Skeletal muscle satellite cell (primary cell): ENCODE measurements at regions not wholly inside any gene's neighbourhood (a gene's known extent, or its start where the extent isn't known, plus 50 kb on each side); places are given as distances from the start of the nearest gene placed in this dataset.

ENCODE experiments used
- H3K27me3 ChIP-seq: 2 replicates; pipeline ENCODE4 v1.7.0; 2013; ENCODE audit warnings: low read length; ENCODE audit not compliant: control insufficient read depth, insufficient read depth
- H3K36me3 ChIP-seq: 2 replicates; pipeline ENCODE4 v1.7.0; 2013; ENCODE audit warnings: mild to moderate bottlenecking, control low read depth, low read length; ENCODE audit not compliant: insufficient read depth
- H3K4me1 ChIP-seq: 2 replicates; pipeline ENCODE4 v1.7.0; 2013; ENCODE audit warnings: low read length; ENCODE audit not compliant: control insufficient read depth, insufficient read depth
- H3K4me2 ChIP-seq: 2 replicates; pipeline ENCODE4 v1.7.0; 2013; ENCODE audit warnings: mild to moderate bottlenecking, low read length
- H3K4me3 ChIP-seq: 2 replicates; pipeline ENCODE4 v1.7.0; 2013; ENCODE audit warnings: low read length
- H3K9ac ChIP-seq: 2 replicates; pipeline ENCODE4 v1.7.0; 2013; ENCODE audit warnings: mild to moderate bottlenecking, low read depth, low read length, moderate library complexity
- H3K9me3 ChIP-seq: replicated peaks from 2 replicates; pipeline ENCODE4 v1.7.0; 2013; ENCODE audit warnings: mild to moderate bottlenecking, control low read depth, low read length

DNA sequence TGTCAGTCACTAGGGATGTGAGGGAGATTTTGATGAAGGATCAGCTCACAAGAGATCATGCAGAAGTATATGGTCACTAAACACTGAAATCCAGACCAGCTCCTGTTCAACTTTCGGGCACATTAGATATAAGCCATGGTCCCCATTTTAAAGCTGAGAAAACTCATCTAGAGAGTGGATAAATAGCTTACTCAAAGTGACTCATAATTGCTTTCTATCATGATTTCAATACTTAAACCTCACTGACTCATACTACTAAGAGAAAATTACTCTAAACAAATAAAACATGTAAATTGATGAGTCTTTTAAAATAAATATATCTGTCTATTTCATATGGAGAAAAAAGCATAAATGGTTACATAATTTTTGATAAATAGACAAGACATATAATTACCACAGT, 567.7 kb downstream of the TLR4 start:
- H3K27me3 ChIP-seq = peaks cover 7% of the 10 kb centered on the region
- peaks cover 9% of the 10 kb centered on the region for H3K4me1 ChIP-seq
- no peak overlapping the region for H3K9ac ChIP-seq
- peak overlapping the region; percentile 25 for H3K4me2 ChIP-seq
- H3K36me3 ChIP-seq = no peaks in the 10 kb centered on the region
- no peak overlapping the region for H3K4me3 ChIP-seq
- no peaks in the 10 kb centered on the region for H3K9me3 ChIP-seq

DNA sequence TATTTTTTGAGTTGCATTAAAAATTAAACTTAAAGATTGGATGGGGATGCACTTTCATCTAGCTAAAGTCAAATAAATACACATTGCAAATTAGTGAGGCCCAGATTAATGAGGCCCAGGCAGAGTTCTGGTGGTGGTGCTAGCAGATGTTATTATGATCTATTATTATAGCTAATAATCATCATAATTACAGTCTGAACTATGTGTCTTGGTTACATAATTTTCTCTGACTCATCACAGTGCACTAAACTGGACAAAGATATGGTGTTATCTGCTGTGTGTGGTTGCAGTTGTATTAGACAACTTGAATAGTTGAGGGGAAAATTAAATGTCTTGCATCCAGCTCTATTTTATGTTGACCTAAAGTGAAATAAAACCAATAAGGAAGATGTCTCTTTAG, 568.8 kb downstream of the TLR4 start:
- Histone ChIP-seq H3K9me3 (no peaks in the 10 kb centered on the region), H3K9ac (no peak overlapping the region), H3K4me3 (no peak overlapping the region), H3K36me3 (no peaks in the 10 kb centered on the region), H3K4me1 (peaks cover 9% of the 10 kb centered on the region), H3K4me2 (no peak overlapping the region), H3K27me3 (peaks cover 7% of the 10 kb centered on the region)

DNA sequence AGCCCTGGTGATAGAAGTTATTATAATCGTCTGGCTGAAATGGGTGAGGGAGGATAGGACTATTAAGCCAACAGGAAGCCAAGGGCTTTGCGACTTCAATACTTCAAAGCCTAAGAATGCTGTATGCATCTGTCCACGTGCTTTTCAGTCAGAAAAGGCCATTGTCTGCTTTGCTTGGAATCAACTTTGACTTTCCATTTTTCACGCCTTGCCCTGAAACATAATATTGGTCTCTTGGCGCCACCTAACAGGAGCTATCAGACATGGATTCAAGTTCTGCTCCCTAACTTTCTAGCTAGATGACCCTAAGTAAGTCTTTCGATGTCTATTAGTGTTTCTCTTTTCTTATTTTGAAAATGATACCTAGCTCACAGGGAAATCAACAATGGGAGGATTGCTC, 572.6 kb downstream of the TLR4 start:
- H3K4me1 ChIP-seq = peaks cover 1% of the 10 kb centered on the region
- no peak overlapping the region for H3K9ac ChIP-seq
- no peaks in the 10 kb centered on the region for H3K27me3 ChIP-seq
- H3K9me3 ChIP-seq = no peaks in the 10 kb centered on the region
- H3K36me3 ChIP-seq = no peaks in the 10 kb centered on the region
- H3K4me3 ChIP-seq = no peak overlapping the region
- H3K4me2 ChIP-seq = no peak overlapping the region

DNA sequence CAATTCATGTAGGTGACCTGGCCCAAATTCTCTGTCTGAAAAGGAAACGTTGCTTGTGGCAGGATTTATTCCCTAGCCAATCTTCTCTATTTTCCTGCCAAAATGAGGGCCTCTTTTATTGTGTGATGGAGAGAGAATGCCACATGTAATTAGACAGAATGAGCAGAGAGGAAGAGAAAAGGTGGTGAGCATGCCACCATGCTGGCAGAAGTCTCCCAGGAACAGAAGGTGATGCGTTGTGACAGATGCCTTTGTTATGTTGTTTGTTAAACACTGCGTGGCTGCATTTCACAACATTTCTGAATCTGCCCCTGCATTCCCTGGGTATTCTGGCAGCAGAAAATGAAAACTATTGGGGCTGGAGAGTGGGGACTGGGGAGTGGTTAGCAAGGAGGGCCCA, 577.6 kb downstream of the TLR4 start:
- no peak overlapping the region for H3K4me3 ChIP-seq
- H3K4me2 ChIP-seq = no peak overlapping the region
- no peaks in the 10 kb centered on the region for H3K27me3 ChIP-seq
- no peaks in the 10 kb centered on the region for H3K36me3 ChIP-seq
- no peaks in the 10 kb centered on the region for H3K9me3 ChIP-seq
- no peaks in the 10 kb centered on the region for H3K4me1 ChIP-seq
- no peak overlapping the region for H3K9ac ChIP-seq

DNA sequence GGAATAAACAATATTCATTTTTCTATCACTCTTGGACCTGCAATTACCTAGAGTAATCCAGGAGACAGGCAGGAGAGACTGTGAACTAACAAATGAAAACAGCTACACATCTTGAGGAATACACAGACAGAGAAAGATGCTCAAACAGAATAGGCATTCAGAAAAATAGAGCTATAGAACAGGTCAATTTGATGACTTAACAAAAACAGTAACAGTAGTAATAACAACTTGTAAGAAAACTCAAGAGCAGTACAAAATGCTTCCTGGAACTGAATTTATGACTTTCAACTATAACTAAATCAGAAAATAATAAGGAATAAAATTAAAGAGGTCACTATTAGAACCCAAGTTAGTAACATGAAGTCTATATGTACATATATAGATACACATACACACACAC, 579.3 kb downstream of the TLR4 start:
- H3K27me3 ChIP-seq = no peaks in the 10 kb centered on the region
- H3K36me3 ChIP-seq = no peaks in the 10 kb centered on the region
- no peaks in the 10 kb centered on the region for H3K9me3 ChIP-seq
- no peak overlapping the region for H3K9ac ChIP-seq
- H3K4me1 ChIP-seq = no peaks in the 10 kb centered on the region
- no peak overlapping the region for H3K4me3 ChIP-seq
- H3K4me2 ChIP-seq = no peak overlapping the region

DNA sequence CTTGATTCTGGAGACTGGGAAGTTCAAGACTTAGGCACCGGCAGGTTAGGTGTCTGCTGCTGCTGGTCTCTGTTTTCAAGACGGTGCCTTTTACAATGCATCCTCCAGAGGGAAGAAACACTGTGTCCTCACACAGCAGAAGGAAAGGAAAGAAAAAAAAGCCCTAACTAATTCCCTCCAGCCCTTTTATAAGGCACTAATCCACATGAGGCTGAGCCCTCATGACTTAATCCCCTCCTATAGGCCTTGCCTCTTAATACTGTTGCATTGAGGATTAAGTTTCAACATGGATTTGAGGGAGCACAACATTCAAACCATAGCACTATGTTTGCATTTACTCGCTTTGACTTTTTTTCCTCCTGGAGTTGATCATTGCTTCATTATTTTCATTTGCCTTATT, 585.9 kb downstream of the TLR4 start:
- H3K36me3 ChIP-seq = no peaks in the 10 kb centered on the region
- no peak overlapping the region for H3K4me3 ChIP-seq
- H3K4me1 ChIP-seq = no peaks in the 10 kb centered on the region
- no peak overlapping the region for H3K4me2 ChIP-seq
- H3K9ac ChIP-seq = no peak overlapping the region
- no peaks in the 10 kb centered on the region for H3K27me3 ChIP-seq
- H3K9me3 ChIP-seq = no peaks in the 10 kb centered on the region

DNA sequence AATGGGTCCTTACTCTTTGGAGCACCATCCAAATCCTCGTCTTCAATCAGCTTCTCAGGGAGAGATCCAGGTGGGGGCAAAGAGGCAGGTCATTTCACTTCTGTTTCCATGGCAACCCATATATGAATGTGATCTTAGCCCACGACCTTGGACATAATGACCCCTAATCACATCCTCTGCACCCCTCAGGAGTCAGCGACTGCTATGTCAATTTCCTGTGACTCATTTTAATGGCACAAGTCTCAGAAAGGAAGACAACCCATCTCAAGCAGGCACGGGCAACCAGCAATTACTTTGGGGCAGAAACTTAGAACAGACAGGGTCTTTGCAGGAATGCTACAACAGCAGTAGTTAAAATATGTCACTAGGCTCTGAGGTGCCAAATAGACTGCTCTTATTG, 591.2 kb downstream of the TLR4 start:
- no peak overlapping the region for H3K9ac ChIP-seq
- no peaks in the 10 kb centered on the region for H3K27me3 ChIP-seq
- no peak overlapping the region for H3K4me3 ChIP-seq
- H3K9me3 ChIP-seq = no peaks in the 10 kb centered on the region
- no peaks in the 10 kb centered on the region for H3K4me1 ChIP-seq
- H3K36me3 ChIP-seq = no peaks in the 10 kb centered on the region
- no peak overlapping the region for H3K4me2 ChIP-seq

DNA sequence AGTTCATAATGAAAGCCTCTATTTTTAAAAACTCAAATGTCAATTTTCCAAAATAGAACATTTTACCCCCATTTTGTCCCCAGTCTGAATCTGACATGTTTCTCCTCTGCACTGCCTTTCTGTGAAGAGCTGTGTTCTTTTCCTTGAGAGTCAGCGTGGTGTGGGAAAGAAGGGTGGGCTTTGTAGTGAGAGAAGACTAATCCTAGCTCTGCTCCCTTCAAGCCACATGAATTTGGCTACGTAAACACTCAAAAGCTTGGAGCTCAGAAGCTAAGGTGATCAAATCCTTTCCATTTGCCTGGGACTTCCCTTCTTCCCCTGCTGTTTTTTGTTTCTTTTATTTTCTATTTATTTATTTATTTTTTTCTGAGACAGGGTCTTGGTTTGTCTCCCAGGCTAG, 598.5 kb downstream of the TLR4 start:
- Histone ChIP-seq H3K27me3 (no peaks in the 10 kb centered on the region), H3K9ac (no peak overlapping the region), H3K9me3 (no peaks in the 10 kb centered on the region), H3K36me3 (no peaks in the 10 kb centered on the region), H3K4me3 (no peak overlapping the region), H3K4me1 (no peaks in the 10 kb centered on the region), H3K4me2 (no peak overlapping the region)

DNA sequence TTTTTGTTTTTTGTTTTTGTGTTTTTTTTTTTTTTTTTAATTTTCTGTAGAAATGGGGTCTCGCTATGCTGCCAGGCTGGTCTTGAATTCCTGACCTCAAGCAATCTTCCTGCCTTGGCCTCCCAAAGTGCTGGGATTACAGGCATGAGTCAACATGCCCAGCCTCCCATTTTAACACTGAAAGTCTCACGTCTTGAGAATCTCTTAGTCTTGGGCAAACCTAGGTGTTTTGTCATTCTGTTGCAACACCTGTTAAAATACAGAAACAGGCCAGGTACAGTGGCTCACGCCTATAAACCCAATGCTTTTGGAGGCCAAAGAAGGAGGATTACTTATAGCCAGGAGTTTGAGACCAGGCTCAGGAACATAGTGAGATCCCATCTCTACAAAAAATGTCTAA, 599.0 kb downstream of the TLR4 start:
- H3K4me2 ChIP-seq = no peak overlapping the region
- no peaks in the 10 kb centered on the region for H3K36me3 ChIP-seq
- H3K9ac ChIP-seq = no peak overlapping the region
- no peaks in the 10 kb centered on the region for H3K9me3 ChIP-seq
- no peaks in the 10 kb centered on the region for H3K4me1 ChIP-seq
- no peaks in the 10 kb centered on the region for H3K27me3 ChIP-seq
- no peak overlapping the region for H3K4me3 ChIP-seq

DNA sequence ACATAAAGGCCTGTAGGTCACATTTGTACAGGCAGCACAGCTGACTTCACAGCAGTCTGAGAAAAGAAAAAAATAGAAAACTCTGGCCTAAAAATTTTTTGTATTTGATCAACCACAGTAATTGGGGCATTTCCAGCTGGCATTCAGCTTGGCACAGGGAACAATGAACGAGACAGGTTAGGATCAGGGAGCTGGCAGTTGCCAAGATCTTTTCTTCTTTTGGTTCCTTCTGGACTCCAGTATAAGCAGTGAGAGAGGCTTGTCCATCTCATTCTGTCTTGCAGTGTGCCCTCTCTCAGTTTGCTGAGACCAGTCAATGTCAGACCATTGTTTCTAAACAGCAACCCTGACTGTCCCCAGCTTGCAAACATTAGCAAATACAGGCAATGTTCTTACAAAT, 601.1 kb downstream of the TLR4 start:
- H3K27me3 ChIP-seq = no peaks in the 10 kb centered on the region
- no peak overlapping the region for H3K4me2 ChIP-seq
- H3K36me3 ChIP-seq = no peaks in the 10 kb centered on the region
- H3K4me1 ChIP-seq = no peaks in the 10 kb centered on the region
- H3K4me3 ChIP-seq = no peak overlapping the region
- no peak overlapping the region for H3K9ac ChIP-seq
- no peaks in the 10 kb centered on the region for H3K9me3 ChIP-seq

DNA sequence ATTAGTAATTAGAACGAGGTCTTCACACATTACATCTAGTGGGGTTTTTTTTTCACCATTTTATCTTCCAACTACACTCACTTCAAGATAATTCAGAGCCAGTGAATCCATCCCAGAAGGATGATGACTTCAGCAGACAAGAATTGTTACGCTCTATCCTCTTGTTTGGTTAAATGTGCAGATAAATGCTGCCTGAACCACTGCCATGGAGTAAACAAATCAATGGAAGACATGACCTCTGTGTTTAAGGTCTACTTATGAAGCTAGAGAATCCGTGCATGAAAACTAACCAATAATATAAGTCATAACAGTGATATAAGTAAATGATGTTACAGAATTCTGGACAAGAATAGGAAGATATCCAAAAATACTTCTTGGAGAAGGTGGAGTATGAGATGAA, 602.6 kb downstream of the TLR4 start:
- H3K4me1 ChIP-seq = no peaks in the 10 kb centered on the region
- no peaks in the 10 kb centered on the region for H3K27me3 ChIP-seq
- H3K9ac ChIP-seq = no peak overlapping the region
- no peak overlapping the region for H3K4me2 ChIP-seq
- H3K9me3 ChIP-seq = no peaks in the 10 kb centered on the region
- H3K4me3 ChIP-seq = no peak overlapping the region
- H3K36me3 ChIP-seq = no peaks in the 10 kb centered on the region

DNA sequence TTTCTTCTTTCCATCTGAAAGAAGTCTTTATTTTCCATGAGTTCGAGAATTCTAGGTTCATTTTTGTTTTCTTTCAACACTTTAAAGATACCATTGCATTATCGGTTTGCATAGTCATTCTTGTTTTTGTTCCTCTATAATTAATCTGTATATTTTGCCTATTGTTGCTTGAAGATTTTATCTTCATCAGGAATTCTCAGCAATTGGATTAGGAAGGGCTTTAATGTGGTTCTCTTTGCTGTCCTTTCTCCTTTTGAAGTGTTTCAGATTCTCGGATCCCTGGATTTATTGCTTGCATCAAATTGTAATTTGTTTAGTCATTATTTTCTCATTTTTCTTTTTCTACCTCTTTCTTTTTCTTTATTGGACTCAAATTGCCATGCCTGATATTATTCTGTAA, 609.8 kb downstream of the TLR4 start:
- no peak overlapping the region for H3K9ac ChIP-seq
- H3K4me3 ChIP-seq = no peak overlapping the region
- H3K9me3 ChIP-seq = no peaks in the 10 kb centered on the region
- no peaks in the 10 kb centered on the region for H3K36me3 ChIP-seq
- H3K4me2 ChIP-seq = no peak overlapping the region
- peaks cover 7% of the 10 kb centered on the region for H3K4me1 ChIP-seq
- no peaks in the 10 kb centered on the region for H3K27me3 ChIP-seq
